ENCODE measurements at regions not wholly inside any gene's neighbourhood (a gene's known extent, or its start where the extent isn't known, plus 50 kb on each side); places are given as distances from the start of the nearest gene placed in this dataset.

DNA sequence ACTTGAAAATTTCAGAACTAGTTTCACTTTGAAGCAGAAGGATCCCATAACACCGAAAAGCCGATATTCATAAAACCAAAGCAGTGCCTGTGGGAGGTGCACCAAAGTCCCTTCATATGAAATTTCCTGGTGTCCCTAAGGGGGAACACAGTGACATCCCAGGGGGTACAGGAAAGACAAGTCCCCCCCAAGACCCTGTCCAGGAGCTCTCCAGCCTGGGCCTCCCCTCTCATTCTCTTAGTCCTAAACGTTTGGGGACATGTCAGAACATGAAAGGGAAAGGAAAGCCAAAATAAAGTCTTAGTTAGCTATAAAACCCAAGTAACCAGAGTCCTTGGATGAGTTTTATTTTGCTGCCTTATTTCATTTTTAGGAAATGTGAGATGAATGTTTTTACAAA lies 56.6 kb downstream of the MRPL57 start:
- TF ChIP-seq ZC3H10 (CRISPR knock-in tag; IDR thresholded peaks at IDR 0.05), result no peak
- TF ChIP-seq, protein P1, sequence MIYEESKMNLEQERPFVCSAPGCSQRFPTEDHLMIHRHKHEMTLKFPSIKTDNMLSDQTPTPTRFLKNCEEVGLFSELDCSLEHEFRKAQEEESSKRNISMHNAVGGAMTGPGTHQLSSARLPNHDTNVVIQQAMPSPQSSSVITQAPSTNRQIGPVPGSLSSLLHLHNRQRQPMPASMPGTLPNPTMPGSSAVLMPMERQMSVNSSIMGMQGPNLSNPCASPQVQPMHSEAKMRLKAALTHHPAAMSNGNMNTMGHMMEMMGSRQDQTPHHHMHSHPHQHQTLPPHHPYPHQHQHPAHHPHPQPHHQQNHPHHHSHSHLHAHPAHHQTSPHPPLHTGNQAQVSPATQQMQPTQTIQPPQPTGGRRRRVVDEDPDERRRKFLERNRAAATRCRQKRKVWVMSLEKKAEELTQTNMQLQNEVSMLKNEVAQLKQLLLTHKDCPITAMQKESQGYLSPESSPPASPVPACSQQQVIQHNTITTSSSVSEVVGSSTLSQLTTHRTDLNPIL (CRISPR knock-in tag; IDR thresholded peaks at IDR 0.05; ENCODE audit: low read depth), result no peak
- no peak for TF ChIP-seq SNAI2 (CRISPR knock-in tag; IDR thresholded peaks at IDR 0.05)
- TF ChIP-seq, protein P2, sequence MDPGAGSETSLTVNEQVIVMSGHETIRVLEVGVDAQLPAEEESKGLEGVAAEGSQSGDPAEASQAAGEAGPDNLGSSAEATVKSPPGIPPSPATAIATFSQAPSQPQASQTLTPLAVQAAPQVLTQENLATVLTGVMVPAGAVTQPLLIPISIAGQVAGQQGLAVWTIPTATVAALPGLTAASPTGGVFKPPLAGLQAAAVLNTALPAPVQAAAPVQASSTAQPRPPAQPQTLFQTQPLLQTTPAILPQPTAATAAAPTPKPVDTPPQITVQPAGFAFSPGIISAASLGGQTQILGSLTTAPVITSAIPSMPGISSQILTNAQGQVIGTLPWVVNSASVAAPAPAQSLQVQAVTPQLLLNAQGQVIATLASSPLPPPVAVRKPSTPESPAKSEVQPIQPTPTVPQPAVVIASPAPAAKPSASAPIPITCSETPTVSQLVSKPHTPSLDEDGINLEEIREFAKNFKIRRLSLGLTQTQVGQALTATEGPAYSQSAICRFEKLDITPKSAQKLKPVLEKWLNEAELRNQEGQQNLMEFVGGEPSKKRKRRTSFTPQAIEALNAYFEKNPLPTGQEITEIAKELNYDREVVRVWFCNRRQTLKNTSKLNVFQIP (CRISPR knock-in tag; IDR thresholded peaks at IDR 0.05; ENCODE audit: borderline replicate concordance, low read depth), result no peak
- no peak for ATAC-seq

DNA sequence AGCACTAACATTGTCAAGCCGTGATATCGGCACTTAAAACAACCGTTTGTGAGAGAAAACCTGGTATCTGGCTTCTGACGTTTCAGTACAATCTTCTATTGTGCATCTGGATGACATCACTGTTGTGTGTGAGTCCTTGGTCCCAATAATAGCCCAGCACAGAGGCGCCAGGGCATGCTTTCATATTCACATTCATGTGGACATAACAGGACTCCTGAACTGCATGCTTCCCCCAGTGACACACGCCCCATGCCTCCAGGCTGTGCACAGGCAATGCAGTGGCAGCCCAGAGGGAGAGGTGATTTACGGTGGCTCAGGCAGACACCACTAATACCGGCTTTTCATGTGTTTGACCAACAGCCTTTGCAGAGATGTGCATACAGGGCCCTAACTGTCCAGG lies 58.1 kb downstream of the MRPL57 start:
- no peak for TF ChIP-seq ESRRG (CRISPR knock-in tag; IDR thresholded peaks at IDR 0.05)
- TF ChIP-seq, protein P3, sequence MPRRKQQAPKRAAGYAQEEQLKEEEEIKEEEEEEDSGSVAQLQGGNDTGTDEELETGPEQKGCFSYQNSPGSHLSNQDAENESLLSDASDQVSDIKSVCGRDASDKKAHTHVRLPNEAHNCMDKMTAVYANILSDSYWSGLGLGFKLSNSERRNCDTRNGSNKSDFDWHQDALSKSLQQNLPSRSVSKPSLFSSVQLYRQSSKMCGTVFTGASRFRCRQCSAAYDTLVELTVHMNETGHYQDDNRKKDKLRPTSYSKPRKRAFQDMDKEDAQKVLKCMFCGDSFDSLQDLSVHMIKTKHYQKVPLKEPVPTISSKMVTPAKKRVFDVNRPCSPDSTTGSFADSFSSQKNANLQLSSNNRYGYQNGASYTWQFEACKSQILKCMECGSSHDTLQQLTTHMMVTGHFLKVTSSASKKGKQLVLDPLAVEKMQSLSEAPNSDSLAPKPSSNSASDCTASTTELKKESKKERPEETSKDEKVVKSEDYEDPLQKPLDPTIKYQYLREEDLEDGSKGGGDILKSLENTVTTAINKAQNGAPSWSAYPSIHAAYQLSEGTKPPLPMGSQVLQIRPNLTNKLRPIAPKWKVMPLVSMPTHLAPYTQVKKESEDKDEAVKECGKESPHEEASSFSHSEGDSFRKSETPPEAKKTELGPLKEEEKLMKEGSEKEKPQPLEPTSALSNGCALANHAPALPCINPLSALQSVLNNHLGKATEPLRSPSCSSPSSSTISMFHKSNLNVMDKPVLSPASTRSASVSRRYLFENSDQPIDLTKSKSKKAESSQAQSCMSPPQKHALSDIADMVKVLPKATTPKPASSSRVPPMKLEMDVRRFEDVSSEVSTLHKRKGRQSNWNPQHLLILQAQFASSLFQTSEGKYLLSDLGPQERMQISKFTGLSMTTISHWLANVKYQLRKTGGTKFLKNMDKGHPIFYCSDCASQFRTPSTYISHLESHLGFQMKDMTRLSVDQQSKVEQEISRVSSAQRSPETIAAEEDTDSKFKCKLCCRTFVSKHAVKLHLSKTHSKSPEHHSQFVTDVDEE (CRISPR knock-in tag; IDR thresholded peaks at IDR 0.05), result no peak
- TF ChIP-seq ARNTL (CRISPR knock-in tag; IDR thresholded peaks at IDR 0.05; ENCODE audit: borderline replicate concordance, low read depth), result no peak
- TF ChIP-seq SNAI2 (CRISPR knock-in tag; IDR thresholded peaks at IDR 0.05), result no peak
- no peak for TF ChIP-seq TOX (CRISPR knock-in tag; IDR thresholded peaks at IDR 0.05; ENCODE audit: borderline replicate concordance)
- no peak for TF ChIP-seq OSR1 (CRISPR knock-in tag; IDR thresholded peaks at IDR 0.05)
- TF ChIP-seq, protein P2 (CRISPR knock-in tag; IDR thresholded peaks at IDR 0.05; ENCODE audit: borderline replicate concordance, low read depth), result no peak
- TF ChIP-seq BACH2 (CRISPR knock-in tag; IDR thresholded peaks at IDR 0.05; ENCODE audit: borderline replicate concordance), result no peak
- no peak for TF ChIP-seq ZNF565 (CRISPR knock-in tag; conservative IDR thresholded peaks at IDR 0.05; ENCODE audit: low read depth)
- no peak for TF ChIP-seq TCF4 (CRISPR knock-in tag; IDR thresholded peaks at IDR 0.05; ENCODE audit: borderline replicate concordance)
- TF ChIP-seq ZFP3 (CRISPR knock-in tag; IDR thresholded peaks at IDR 0.05), result no peak
- TF ChIP-seq, protein P4, sequence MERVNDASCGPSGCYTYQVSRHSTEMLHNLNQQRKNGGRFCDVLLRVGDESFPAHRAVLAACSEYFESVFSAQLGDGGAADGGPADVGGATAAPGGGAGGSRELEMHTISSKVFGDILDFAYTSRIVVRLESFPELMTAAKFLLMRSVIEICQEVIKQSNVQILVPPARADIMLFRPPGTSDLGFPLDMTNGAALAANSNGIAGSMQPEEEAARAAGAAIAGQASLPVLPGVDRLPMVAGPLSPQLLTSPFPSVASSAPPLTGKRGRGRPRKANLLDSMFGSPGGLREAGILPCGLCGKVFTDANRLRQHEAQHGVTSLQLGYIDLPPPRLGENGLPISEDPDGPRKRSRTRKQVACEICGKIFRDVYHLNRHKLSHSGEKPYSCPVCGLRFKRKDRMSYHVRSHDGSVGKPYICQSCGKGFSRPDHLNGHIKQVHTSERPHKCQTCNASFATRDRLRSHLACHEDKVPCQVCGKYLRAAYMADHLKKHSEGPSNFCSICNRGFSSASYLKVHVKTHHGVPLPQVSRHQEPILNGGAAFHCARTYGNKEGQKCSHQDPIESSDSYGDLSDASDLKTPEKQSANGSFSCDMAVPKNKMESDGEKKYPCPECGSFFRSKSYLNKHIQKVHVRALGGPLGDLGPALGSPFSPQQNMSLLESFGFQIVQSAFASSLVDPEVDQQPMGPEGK (CRISPR knock-in tag; IDR thresholded peaks at IDR 0.05; ENCODE audit: borderline replicate concordance), result no peak
- TF ChIP-seq, protein P1 (CRISPR knock-in tag; IDR thresholded peaks at IDR 0.05; ENCODE audit: low read depth), result no peak
- no peak for TF ChIP-seq RARB (CRISPR knock-in tag; IDR thresholded peaks at IDR 0.05)
- TF ChIP-seq ZC3H10 (CRISPR knock-in tag; IDR thresholded peaks at IDR 0.05), result no peak
- TF ChIP-seq ZNF70 (CRISPR knock-in tag; IDR thresholded peaks at IDR 0.05), result no peak
- TF ChIP-seq ZNF8 (CRISPR knock-in tag; IDR thresholded peaks at IDR 0.05), result no peak
- no peak for TF ChIP-seq ISL1 (CRISPR knock-in tag; IDR thresholded peaks at IDR 0.05)
- no peak for TF ChIP-seq ZFP30 (CRISPR knock-in tag; IDR thresholded peaks at IDR 0.05)
- TF ChIP-seq GLIS3 (CRISPR knock-in tag; IDR thresholded peaks at IDR 0.05), result no peak
- peak; percentile 84 for ATAC-seq

DNA sequence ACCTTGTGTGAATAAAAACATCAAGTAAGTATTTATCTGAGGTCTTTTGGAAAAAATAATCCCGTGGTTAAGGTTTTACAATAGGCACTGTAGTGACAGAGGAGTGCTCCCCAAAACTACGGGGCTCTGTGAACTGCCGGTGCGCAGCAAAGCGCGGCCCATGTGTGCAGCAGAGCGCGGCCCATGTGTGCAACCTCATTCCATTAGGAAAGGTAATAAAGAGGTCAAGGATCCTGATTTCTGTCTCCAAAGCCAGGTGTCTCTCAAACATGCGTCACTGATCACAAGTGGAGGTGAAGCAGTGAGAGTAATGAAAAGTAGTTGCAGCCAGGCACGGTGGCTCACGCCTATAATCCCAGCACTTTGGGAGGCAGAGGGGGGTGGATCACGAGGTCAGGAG lies 58.7 kb downstream of the MRPL57 start:
- no peak for ATAC-seq
- TF ChIP-seq BACH2 (CRISPR knock-in tag; IDR thresholded peaks at IDR 0.05; ENCODE audit: borderline replicate concordance) (no peak), GLIS3 (CRISPR knock-in tag; IDR thresholded peaks at IDR 0.05) (no peak), ZFP30 (CRISPR knock-in tag; IDR thresholded peaks at IDR 0.05) (no peak), ZNF565 (CRISPR knock-in tag; conservative IDR thresholded peaks at IDR 0.05; ENCODE audit: low read depth) (no peak), ZC3H10 (CRISPR knock-in tag; IDR thresholded peaks at IDR 0.05) (no peak), RARB (CRISPR knock-in tag; IDR thresholded peaks at IDR 0.05) (no peak), ARNTL (CRISPR knock-in tag; IDR thresholded peaks at IDR 0.05; ENCODE audit: borderline replicate concordance, low read depth) (no peak), TOX (CRISPR knock-in tag; IDR thresholded peaks at IDR 0.05; ENCODE audit: borderline replicate concordance) (no peak), ZNF70 (CRISPR knock-in tag; IDR thresholded peaks at IDR 0.05) (no peak)
- TF ChIP-seq, protein P5, sequence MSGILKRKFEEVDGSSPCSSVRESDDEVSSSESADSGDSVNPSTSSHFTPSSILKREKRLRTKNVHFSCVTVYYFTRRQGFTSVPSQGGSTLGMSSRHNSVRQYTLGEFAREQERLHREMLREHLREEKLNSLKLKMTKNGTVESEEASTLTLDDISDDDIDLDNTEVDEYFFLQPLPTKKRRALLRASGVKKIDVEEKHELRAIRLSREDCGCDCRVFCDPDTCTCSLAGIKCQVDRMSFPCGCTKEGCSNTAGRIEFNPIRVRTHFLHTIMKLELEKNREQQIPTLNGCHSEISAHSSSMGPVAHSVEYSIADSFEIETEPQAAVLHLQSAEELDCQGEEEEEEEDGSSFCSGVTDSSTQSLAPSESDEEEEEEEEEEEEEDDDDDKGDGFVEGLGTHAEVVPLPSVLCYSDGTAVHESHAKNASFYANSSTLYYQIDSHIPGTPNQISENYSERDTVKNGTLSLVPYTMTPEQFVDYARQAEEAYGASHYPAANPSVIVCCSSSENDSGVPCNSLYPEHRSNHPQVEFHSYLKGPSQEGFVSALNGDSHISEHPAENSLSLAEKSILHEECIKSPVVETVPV (CRISPR knock-in tag; IDR thresholded peaks at IDR 0.05), result no peak
- TF ChIP-seq, protein P3 (CRISPR knock-in tag; IDR thresholded peaks at IDR 0.05), result no peak
